ENCODE measurements at regions not wholly inside any gene's neighbourhood (a gene's known extent, or its start where the extent isn't known, plus 50 kb on each side); places are given as distances from the start of the nearest gene placed in this dataset.

DNA sequence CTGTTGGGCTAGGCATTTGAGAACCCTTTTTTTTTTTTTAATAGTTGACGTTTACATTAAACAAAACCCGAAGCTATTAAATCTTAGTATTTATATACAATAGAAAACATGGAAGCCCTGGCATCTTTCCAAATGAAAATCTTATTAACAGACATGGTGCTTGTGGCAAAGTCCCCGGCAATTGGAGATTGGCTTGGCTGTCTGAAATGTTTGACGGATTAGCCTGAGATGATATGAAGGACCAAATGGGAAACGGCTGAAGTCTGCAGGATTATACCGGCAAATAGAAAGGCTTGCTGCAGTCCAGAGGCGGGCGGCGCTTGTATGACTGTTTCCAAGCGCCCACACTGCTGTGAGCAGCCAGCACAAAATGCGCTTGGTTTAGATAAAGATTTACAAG, 105.6 kb downstream of the BUB3 start:
- no peak overlapping the region for H3T11ph ChIP-seq (ENCODE audit: low read length)
- 0 out of 2 replicates have a peak, but pooled peaks cover 2% of the 10 kb centered on the region for H3K4me1 ChIP-seq (ENCODE audit: insufficient read depth, low read length)
- H3K36me3 Mint-ChIP-seq (ENCODE audit: insufficient read depth in 1 of 3, low read depth in 3 of 3), result no peaks in the 10 kb centered on the region
- no peak overlapping the region for H3K9ac ChIP-seq (ENCODE audit: extremely low read depth, insufficient read length, low read length)
- H4K5ac ChIP-seq (ENCODE audit: insufficient read length, low read depth, low read length), result no peak overlapping the region
- no peaks in the 10 kb centered on the region for H3K9me3 ChIP-seq (ENCODE audit: control insufficient read depth, low read depth, low read length)
- H2BK120ac ChIP-seq (ENCODE audit: low read depth, low read length, poor library complexity, severe bottlenecking), result no peak overlapping the region
- no peak overlapping the region for H3K4me3 Mint-ChIP-seq
- H4K8ac ChIP-seq (replicated peaks; ENCODE audit: insufficient read length, low read depth, low read length), result no peak overlapping the region
- no peaks in the 10 kb centered on the region for H3K23me2 ChIP-seq (ENCODE audit: insufficient read length, low read depth, low read length, poor library complexity, severe bottlenecking)
- H3K4ac ChIP-seq (ENCODE audit: low read depth, low read length), result no peak overlapping the region
- H3K4me2 ChIP-seq (ENCODE audit: insufficient read depth, insufficient read length, low read length), result no peak overlapping the region
- no peak overlapping the region for H2BK12ac ChIP-seq (ENCODE audit: insufficient read length, low read depth, low read length)
- WGBS (ENCODE audit: extremely low coverage, insufficient read length, low lambda C conversion rate), result no CpG with 5 or more reads among the region's 11 CpGs
- H3K27me3 ChIP-seq (ENCODE audit: insufficient read depth, low read length), result no peaks in the 10 kb centered on the region
- H3K23ac ChIP-seq (ENCODE audit: insufficient read length, low read depth, low read length), result no peak overlapping the region
- no peak overlapping the region for H2BK15ac ChIP-seq (ENCODE audit: low read depth, low read length)
- no peak overlapping the region for H3K56ac ChIP-seq (ENCODE audit: insufficient read length, low read depth, low read length)
- DNase-seq, result no peak
- TF ChIP-seq, protein P1, sequence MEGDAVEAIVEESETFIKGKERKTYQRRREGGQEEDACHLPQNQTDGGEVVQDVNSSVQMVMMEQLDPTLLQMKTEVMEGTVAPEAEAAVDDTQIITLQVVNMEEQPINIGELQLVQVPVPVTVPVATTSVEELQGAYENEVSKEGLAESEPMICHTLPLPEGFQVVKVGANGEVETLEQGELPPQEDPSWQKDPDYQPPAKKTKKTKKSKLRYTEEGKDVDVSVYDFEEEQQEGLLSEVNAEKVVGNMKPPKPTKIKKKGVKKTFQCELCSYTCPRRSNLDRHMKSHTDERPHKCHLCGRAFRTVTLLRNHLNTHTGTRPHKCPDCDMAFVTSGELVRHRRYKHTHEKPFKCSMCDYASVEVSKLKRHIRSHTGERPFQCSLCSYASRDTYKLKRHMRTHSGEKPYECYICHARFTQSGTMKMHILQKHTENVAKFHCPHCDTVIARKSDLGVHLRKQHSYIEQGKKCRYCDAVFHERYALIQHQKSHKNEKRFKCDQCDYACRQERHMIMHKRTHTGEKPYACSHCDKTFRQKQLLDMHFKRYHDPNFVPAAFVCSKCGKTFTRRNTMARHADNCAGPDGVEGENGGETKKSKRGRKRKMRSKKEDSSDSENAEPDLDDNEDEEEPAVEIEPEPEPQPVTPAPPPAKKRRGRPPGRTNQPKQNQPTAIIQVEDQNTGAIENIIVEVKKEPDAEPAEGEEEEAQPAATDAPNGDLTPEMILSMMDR (conservative IDR thresholded peaks at IDR 0.05), result no peak
- H3K18ac ChIP-seq (ENCODE audit: insufficient read length, low read depth, low read length), result no peak overlapping the region
- no peaks in the 10 kb centered on the region for H3K27me3 Mint-ChIP-seq (ENCODE audit: low read depth)
- H3K9me3 Mint-ChIP-seq, result no peaks in the 10 kb centered on the region
- no peak overlapping the region for H2BK5ac ChIP-seq (ENCODE audit: insufficient read length, low read length)
- no peak overlapping the region for H3K27ac ChIP-seq (ENCODE audit: insufficient read length, low read depth, low read length)
- H3K79me1 ChIP-seq (ENCODE audit: insufficient read depth, low read depth, low read length, poor library complexity, severe bottlenecking), result no peaks in the 10 kb centered on the region
- no peak overlapping the region for H2BK20ac ChIP-seq (ENCODE audit: low read depth, low read length, poor library complexity, severe bottlenecking)
- H3K79me2 ChIP-seq (ENCODE audit: insufficient read depth, low read length), result no peaks in the 10 kb centered on the region
- H3K14ac ChIP-seq (ENCODE audit: insufficient read depth, low read length), result no peak overlapping the region; the same call in 1 of the 2 replicates
- H3K27ac Mint-ChIP-seq, result no peak overlapping the region
- H2AFZ ChIP-seq (ENCODE audit: low read length), result no peak overlapping the region
- H2AK5ac ChIP-seq (ENCODE audit: insufficient read length, low read length), result no peak overlapping the region
- no peaks in the 10 kb centered on the region for H4K20me1 ChIP-seq (ENCODE audit: control insufficient read depth, insufficient read depth, insufficient read length)
- no peak overlapping the region for H4K91ac ChIP-seq (ENCODE audit: insufficient read length, low read depth, low read length)
- H3K4me1 Mint-ChIP-seq, result peaks cover 0 to 6% of the 10 kb centered on the region in 2 experiments; a peak in 1 of 4 replicates

Data from H9 (cell line).